ENCODE measurements at regions not wholly inside any gene's neighbourhood (a gene's known extent, or its start where the extent isn't known, plus 50 kb on each side); places are given as distances from the start of the nearest gene placed in this dataset.

DNA sequence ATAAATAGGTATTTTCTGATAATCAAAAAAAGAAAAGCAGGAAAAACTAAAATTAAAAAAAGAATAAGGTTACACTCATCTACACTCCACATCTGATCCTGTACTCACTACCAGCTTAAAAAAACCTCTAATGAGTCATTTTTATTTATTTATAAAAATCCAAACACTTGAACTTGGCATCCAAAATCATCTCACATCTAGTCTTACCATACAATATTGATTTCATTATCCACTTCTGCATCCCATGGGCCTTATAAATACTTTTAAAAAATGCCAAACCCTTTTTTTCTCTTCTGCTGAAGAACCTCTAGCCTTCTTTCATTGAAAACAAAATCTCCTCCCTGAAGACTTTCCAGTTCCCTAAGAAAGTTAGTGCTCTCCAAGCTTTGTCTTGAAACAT lies 109.7 kb downstream of the TMTC3 start:
- Histone ChIP-seq H2BK12ac (ENCODE audit: low read length in 2 of 2) (no peak overlapping the region), H4K8ac (ENCODE audit: low read length) (no peak overlapping the region), H3K14ac (ENCODE audit: low read length in 2 of 2) (no peak overlapping the region), H3K4me2 (ENCODE audit: low read length, poor library complexity, severe bottlenecking) (no peak overlapping the region), H3K23ac (ENCODE audit: low read length in 2 of 2) (no peak overlapping the region), H2AK5ac (ENCODE audit: low read length, severe bottlenecking) (no peak overlapping the region), H3K9ac (ENCODE audit: low read length) (no peak overlapping the region), H3K4ac (ENCODE audit: low read depth in 1 of 2, low read length in 2 of 2) (no peak overlapping the region), H3K79me1 (replicated peaks; ENCODE audit: low read length, poor library complexity, severe bottlenecking) (no peaks in the 10 kb centered on the region), H3K18ac (ENCODE audit: low read depth in 1 of 2, low read length in 2 of 2) (no peak overlapping the region), H3K27me3 (ENCODE audit: control insufficient read depth in 1 of 2, insufficient read depth in 1 of 2, low read length in 2 of 2) (no peaks in the 10 kb centered on the region), H2BK5ac (ENCODE audit: low read depth, low read length, poor library complexity, severe bottlenecking) (no peak overlapping the region), H3K4me3 (ENCODE audit: insufficient read depth in 1 of 2, low read depth in 1 of 2, low read length in 2 of 2) (no peak overlapping the region), H3K36me3 (ENCODE audit: control insufficient read depth in 1 of 2, insufficient read depth in 2 of 2, low read depth in 1 of 2, low read length in 2 of 2) (no peaks in the 10 kb centered on the region), H3K9me3 (ENCODE audit: control insufficient read depth, low read length) (no peaks in the 10 kb centered on the region), H3K27ac (ENCODE audit: low read length, poor library complexity, severe bottlenecking) (no peak overlapping the region), H3K4me1 (ENCODE audit: control insufficient read depth, insufficient read depth, low read depth, low read length) (no peaks in the 10 kb centered on the region), H2BK120ac (ENCODE audit: low read depth, low read length) (no peak overlapping the region), H4K91ac (ENCODE audit: low read length) (no peak overlapping the region), H2AFZ (ENCODE audit: low read depth, low read length) (no peak overlapping the region), H2BK15ac (ENCODE audit: low read depth, poor library complexity, severe bottlenecking) (no peak overlapping the region)
- DNase-seq = no peak

DNA sequence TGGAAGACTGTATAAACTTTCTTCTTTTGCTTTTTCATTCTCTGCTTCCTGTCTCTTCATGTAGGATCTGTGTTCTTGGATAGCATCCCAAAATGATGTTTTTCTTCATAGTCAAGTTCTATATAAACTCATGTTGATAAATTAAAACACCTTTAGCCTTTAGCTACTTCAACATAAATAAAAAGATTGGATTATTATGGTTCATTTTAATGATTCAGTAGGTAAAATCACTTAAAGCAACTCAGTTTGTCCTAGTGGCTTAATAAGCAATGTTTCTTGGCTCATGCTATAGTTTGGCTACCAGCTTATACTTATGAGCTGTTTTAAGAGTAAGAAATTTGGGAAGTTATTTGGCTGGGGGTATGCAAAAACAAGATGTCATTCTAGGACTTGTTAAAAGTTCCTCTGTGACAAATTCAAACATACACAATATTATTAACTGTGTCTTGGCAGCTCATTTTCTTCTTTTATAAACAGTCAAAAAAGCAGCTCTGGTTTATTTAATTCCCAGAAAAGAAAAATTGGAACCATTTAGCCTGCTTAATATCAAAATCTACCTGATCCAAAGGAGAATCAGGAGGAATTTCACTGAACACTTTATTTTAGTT lies 111.4 kb downstream of the TMTC3 start:
- no peaks in the 10 kb centered on the region for H3K36me3 ChIP-seq (ENCODE audit: control insufficient read depth in 1 of 2, insufficient read depth in 2 of 2, low read depth in 1 of 2, low read length in 2 of 2)
- H3K27me3 ChIP-seq (ENCODE audit: control insufficient read depth in 1 of 2, insufficient read depth in 1 of 2, low read length in 2 of 2) = no peaks in the 10 kb centered on the region
- no peak overlapping the region for H2BK15ac ChIP-seq (ENCODE audit: low read depth, poor library complexity, severe bottlenecking)

DNA sequence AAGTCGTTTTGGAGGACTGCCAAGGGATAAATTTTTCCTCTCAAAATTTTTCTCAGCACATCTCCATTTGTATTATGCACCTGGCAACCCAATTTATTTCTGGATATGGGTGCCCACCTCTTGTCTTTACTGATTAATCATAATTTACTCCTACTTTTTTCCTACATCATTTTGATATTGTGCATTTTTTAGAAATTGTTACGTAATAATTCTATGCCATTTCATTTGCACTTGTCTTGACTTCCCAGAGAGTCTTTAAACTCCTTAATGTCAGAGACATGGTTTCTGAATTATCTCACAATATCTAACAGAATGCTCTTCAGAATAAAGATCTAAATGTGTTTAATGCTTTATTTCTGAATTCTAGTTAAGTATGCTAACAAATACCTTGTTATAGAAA lies 113.1 kb downstream of the TMTC3 start:
- Histone ChIP-seq H3K79me1 (replicated peaks; ENCODE audit: low read length, poor library complexity, severe bottlenecking) (no peaks in the 10 kb centered on the region), H3K18ac (ENCODE audit: low read depth in 1 of 2, low read length in 2 of 2) (no peak overlapping the region), H4K91ac (ENCODE audit: low read length) (no peak overlapping the region), H3K4me3 (ENCODE audit: insufficient read depth in 1 of 2, low read depth in 1 of 2, low read length in 2 of 2) (no peak overlapping the region), H3K27me3 (ENCODE audit: control insufficient read depth in 1 of 2, insufficient read depth in 1 of 2, low read length in 2 of 2) (no peaks in the 10 kb centered on the region), H3K4me1 (ENCODE audit: control insufficient read depth, insufficient read depth, low read depth, low read length) (no peaks in the 10 kb centered on the region), H2BK120ac (ENCODE audit: low read depth, low read length) (no peak overlapping the region), H3K9ac (ENCODE audit: low read length) (no peak overlapping the region), H2BK5ac (ENCODE audit: low read depth, low read length, poor library complexity, severe bottlenecking) (no peak overlapping the region), H3K4ac (ENCODE audit: low read depth in 1 of 2, low read length in 2 of 2) (no peak overlapping the region), H3K23ac (ENCODE audit: low read length in 2 of 2) (no peak overlapping the region), H2BK12ac (ENCODE audit: low read length in 2 of 2) (no peak overlapping the region), H2BK15ac (ENCODE audit: low read depth, poor library complexity, severe bottlenecking) (no peak overlapping the region), H4K8ac (ENCODE audit: low read length) (no peak overlapping the region), H2AK5ac (ENCODE audit: low read length, severe bottlenecking) (no peak overlapping the region), H3K9me3 (ENCODE audit: control insufficient read depth, low read length) (no peaks in the 10 kb centered on the region), H3K36me3 (ENCODE audit: control insufficient read depth in 1 of 2, insufficient read depth in 2 of 2, low read depth in 1 of 2, low read length in 2 of 2) (no peaks in the 10 kb centered on the region), H3K27ac (ENCODE audit: low read length, poor library complexity, severe bottlenecking) (no peak overlapping the region), H3K14ac (ENCODE audit: low read length in 2 of 2) (no peak overlapping the region), H3K4me2 (ENCODE audit: low read length, poor library complexity, severe bottlenecking) (no peak overlapping the region), H2AFZ (ENCODE audit: low read depth, low read length) (no peak overlapping the region)
- 83% methylated on average over 2 of the region's 2 CpGs for WGBS
- no peak for DNase-seq

More for the DNA sequence above, 111.4 kb downstream of the TMTC3 start:
- H3K4me1 ChIP-seq (ENCODE audit: control insufficient read depth, insufficient read depth, low read depth, low read length) = no peaks in the 10 kb centered on the region
- no peak overlapping the region for H3K18ac ChIP-seq (ENCODE audit: low read depth in 1 of 2, low read length in 2 of 2)
- H3K9me3 ChIP-seq (ENCODE audit: control insufficient read depth, low read length) = no peaks in the 10 kb centered on the region
- no peak overlapping the region for H3K9ac ChIP-seq (ENCODE audit: low read length)
- no peak overlapping the region for H3K23ac ChIP-seq (ENCODE audit: low read length in 2 of 2)
- H3K27ac ChIP-seq (ENCODE audit: low read length, poor library complexity, severe bottlenecking) = no peak overlapping the region
- H3K4ac ChIP-seq (ENCODE audit: low read depth in 1 of 2, low read length in 2 of 2) = no peak overlapping the region
- H3K14ac ChIP-seq (ENCODE audit: low read length in 2 of 2) = no peak overlapping the region
- H2BK120ac ChIP-seq (ENCODE audit: low read depth, low read length) = no peak overlapping the region
- no peak overlapping the region for H3K4me2 ChIP-seq (ENCODE audit: low read length, poor library complexity, severe bottlenecking)
- H2AFZ ChIP-seq (ENCODE audit: low read depth, low read length) = no peak overlapping the region
- no peak overlapping the region for H4K8ac ChIP-seq (ENCODE audit: low read length)
- no peak overlapping the region for H4K91ac ChIP-seq (ENCODE audit: low read length)
- H3K79me1 ChIP-seq (replicated peaks; ENCODE audit: low read length, poor library complexity, severe bottlenecking) = no peaks in the 10 kb centered on the region
- no peak overlapping the region for H3K4me3 ChIP-seq (ENCODE audit: insufficient read depth in 1 of 2, low read depth in 1 of 2, low read length in 2 of 2)
- no peak overlapping the region for H2AK5ac ChIP-seq (ENCODE audit: low read length, severe bottlenecking)
- no peak for DNase-seq
- no peak overlapping the region for H2BK12ac ChIP-seq (ENCODE audit: low read length in 2 of 2)
- no peak overlapping the region for H2BK5ac ChIP-seq (ENCODE audit: low read depth, low read length, poor library complexity, severe bottlenecking)

DNA sequence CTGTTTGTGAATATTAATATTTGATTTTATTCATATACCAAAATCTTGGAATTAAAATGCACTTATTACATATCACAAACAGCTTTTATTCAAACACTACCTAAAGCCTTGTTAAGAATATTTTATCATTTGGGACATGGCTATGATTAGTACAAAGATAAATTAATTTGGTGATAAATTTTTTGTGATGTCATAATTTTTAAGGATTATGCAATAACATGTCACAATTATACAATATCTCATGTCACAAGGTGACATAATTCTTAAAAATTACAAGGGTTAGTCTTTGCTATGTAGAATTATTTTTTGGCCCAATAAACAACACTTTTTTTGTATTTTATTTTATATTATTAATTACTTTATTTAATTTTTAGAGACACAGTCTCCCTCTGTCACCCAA lies 113.7 kb downstream of the TMTC3 start:
- Histone ChIP-seq H3K9me3 (ENCODE audit: control insufficient read depth, low read length) (no peaks in the 10 kb centered on the region), H3K27ac (ENCODE audit: low read length, poor library complexity, severe bottlenecking) (no peak overlapping the region), H2BK120ac (ENCODE audit: low read depth, low read length) (no peak overlapping the region), H2BK15ac (ENCODE audit: low read depth, poor library complexity, severe bottlenecking) (no peak overlapping the region), H3K23ac (ENCODE audit: low read length in 2 of 2) (no peak overlapping the region), H3K4ac (ENCODE audit: low read depth in 1 of 2, low read length in 2 of 2) (no peak overlapping the region), H3K14ac (ENCODE audit: low read length in 2 of 2) (no peak overlapping the region), H3K27me3 (ENCODE audit: control insufficient read depth in 1 of 2, insufficient read depth in 1 of 2, low read length in 2 of 2) (no peaks in the 10 kb centered on the region), H2AFZ (ENCODE audit: low read depth, low read length) (no peak overlapping the region), H3K4me2 (ENCODE audit: low read length, poor library complexity, severe bottlenecking) (no peak overlapping the region), H2AK5ac (ENCODE audit: low read length, severe bottlenecking) (no peak overlapping the region), H3K36me3 (ENCODE audit: control insufficient read depth in 1 of 2, insufficient read depth in 2 of 2, low read depth in 1 of 2, low read length in 2 of 2) (no peaks in the 10 kb centered on the region), H3K9ac (ENCODE audit: low read length) (no peak overlapping the region), H3K79me1 (replicated peaks; ENCODE audit: low read length, poor library complexity, severe bottlenecking) (no peaks in the 10 kb centered on the region), H4K8ac (ENCODE audit: low read length) (no peak overlapping the region), H3K4me1 (ENCODE audit: control insufficient read depth, insufficient read depth, low read depth, low read length) (no peaks in the 10 kb centered on the region), H3K4me3 (ENCODE audit: insufficient read depth in 1 of 2, low read depth in 1 of 2, low read length in 2 of 2) (no peak overlapping the region), H2BK12ac (ENCODE audit: low read length in 2 of 2) (no peak overlapping the region), H4K91ac (ENCODE audit: low read length) (no peak overlapping the region), H3K18ac (ENCODE audit: low read depth in 1 of 2, low read length in 2 of 2) (no peak overlapping the region), H2BK5ac (ENCODE audit: low read depth, low read length, poor library complexity, severe bottlenecking) (no peak overlapping the region)
- no peak for DNase-seq

Data from mesenchymal stem cell (in vitro differentiated cells and primary cell).